CD14-positive monocyte (primary cell): ENCODE measurements at regions not wholly inside any gene's neighbourhood (a gene's known extent, or its start where the extent isn't known, plus 50 kb on each side); places are given as distances from the start of the nearest gene placed in this dataset.

ENCODE experiments used
- DNase-seq, 3 donors: peaks; one replicate each; pipeline ENCODE4 v3.0.0-alpha.2; 2011 to 2022
- H2AFZ ChIP-seq: 2 replicates; pipeline ENCODE4 v1.6.0; 2012; ENCODE audit warnings: mild to moderate bottlenecking, low read depth, low read length, inconsistent platforms; ENCODE audit not compliant: insufficient read depth, poor library complexity, severe bottlenecking
- H3K27ac ChIP-seq, 2 donors: 1 replicate in 1 of 2; 2 replicates in 1 of 2; pipeline ENCODE4 v1.5.1; 2012 to 2013; ENCODE audit warnings: low read length in 2 of 2, control low read depth in 1 of 2, inconsistent platforms in 1 of 2, low read depth in 1 of 2, mild to moderate bottlenecking in 1 of 2
- H3K27me3 ChIP-seq, 2 donors: one replicate each; pipeline versions ENCODE4 v1.6.0 to v1.6.1; 2011 to 2013; ENCODE audit warnings: low read length in 2 of 2; ENCODE audit not compliant: control insufficient read depth in 2 of 2, insufficient read depth in 2 of 2
- H3K36me3 ChIP-seq, 2 donors: replicated peaks in 1 of 2; 1 replicate in 1 of 2; 2 replicates in 1 of 2; pipeline versions ENCODE4 v1.5.1 to v1.6.1; 2012 to 2013; ENCODE audit warnings: low read length in 2 of 2, control low read depth in 1 of 2, inconsistent platforms in 1 of 2, mild to moderate bottlenecking in 1 of 2; ENCODE audit not compliant: insufficient read depth in 2 of 2, control insufficient read depth in 1 of 2
- H3K4me1 ChIP-seq, 2 donors: 1 replicate in 1 of 2; 2 replicates in 1 of 2; pipeline versions ENCODE4 v1.5.1 to v1.6.1; 2012 to 2013; ENCODE audit warnings: low read length in 2 of 2, control low read depth in 1 of 2, inconsistent platforms in 1 of 2, mild to moderate bottlenecking in 1 of 2, moderate library complexity in 1 of 2; ENCODE audit not compliant: insufficient read depth in 2 of 2, control insufficient read depth in 1 of 2
- H3K4me2 ChIP-seq: replicated peaks from 2 replicates; pipeline ENCODE3; 2012; ENCODE audit warnings: low read length, moderate library complexity, mild to moderate bottlenecking; ENCODE audit not compliant: poor library complexity, severe bottlenecking; ENCODE audit errors: extremely low read depth
- H3K4me3 ChIP-seq, 3 experiments: fragments of 200-600 bp in 1 of 3; sonication (generic) in 1 of 3; replicated peaks in 1 of 3; 1 replicate in 2 of 3; 2 replicates in 1 of 3; pipeline ENCODE4 v1.5.1; 2011 to 2013; ENCODE audit warnings: low read length in 3 of 3, mild to moderate bottlenecking in 3 of 3, control low read depth in 2 of 3, low read depth in 2 of 3, inconsistent platforms in 1 of 3, moderate library complexity in 1 of 3
- H3K79me2 ChIP-seq: 2 replicates; pipeline ENCODE4 v1.6.0; 2012; ENCODE audit warnings: mild to moderate bottlenecking, control low read depth, inconsistent platforms, low read length, moderate library complexity; ENCODE audit not compliant: insufficient read depth
- H3K9ac ChIP-seq: 2 replicates; pipeline ENCODE4 v1.6.0; 2017; ENCODE audit warnings: low read length, mild to moderate bottlenecking; ENCODE audit not compliant: insufficient read depth, poor library complexity, severe bottlenecking
- H3K9me3 ChIP-seq, 2 donors: replicated peaks in 1 of 2; 1 replicate in 1 of 2; 2 replicates in 1 of 2; pipeline versions ENCODE4 v1.5.1 to v1.6.1; 2012 to 2013; ENCODE audit warnings: low read length in 2 of 2, control low read depth in 1 of 2; ENCODE audit not compliant: control insufficient read depth in 1 of 2, insufficient read depth in 1 of 2
- H4K20me1 ChIP-seq: 2 replicates; pipeline ENCODE4 v1.6.0; 2012; ENCODE audit warnings: mild to moderate bottlenecking, low read length, control low read depth, moderate library complexity; ENCODE audit not compliant: insufficient read depth
- H3K27ac Mint-ChIP-seq, 7 donors: one replicate each; pipeline ENCODE4 v1.8.0; 2020; ENCODE audit warnings: mild to moderate bottlenecking in 7 of 7, mixed read lengths in 7 of 7, moderate library complexity in 6 of 7, inconsistent platforms in 2 of 7
- H3K27me3 Mint-ChIP-seq, 3 donors: one replicate each; pipeline ENCODE4 v1.8.0; 2021 to 2022; ENCODE audit warnings: low read depth in 3 of 3, mild to moderate bottlenecking in 3 of 3, mixed read lengths in 3 of 3, moderate library complexity in 3 of 3, inconsistent platforms in 1 of 3
- H3K36me3 Mint-ChIP-seq, 2 donors: one replicate each; pipeline ENCODE4 v1.8.0; 2020; ENCODE audit warnings: mixed read lengths in 2 of 2, inconsistent platforms in 1 of 2, mild to moderate bottlenecking in 1 of 2
- H3K4me1 Mint-ChIP-seq: one replicate; pipeline ENCODE4 v1.8.0; 2020; ENCODE audit warnings: mild to moderate bottlenecking, mixed read lengths
- H3K4me3 Mint-ChIP-seq, 2 donors: one replicate each; pipeline ENCODE4 v1.8.0; 2020; ENCODE audit warnings: mild to moderate bottlenecking in 2 of 2, mixed read lengths in 2 of 2, moderate library complexity in 1 of 2
- H3K9me3 Mint-ChIP-seq, 7 donors: one replicate each; pipeline ENCODE4 v1.8.0; 2020 to 2022; ENCODE audit warnings: mixed read lengths in 7 of 7, mild to moderate bottlenecking in 6 of 7, moderate library complexity in 6 of 7, inconsistent platforms in 2 of 7
- WGBS: methylation state at CpG from one replicate; pipeline ENCODE4 v1.1.5; 2013; ENCODE audit warnings: missing lambda C conversion rate; ENCODE audit not compliant: insufficient coverage; 5-methylcytosine and 5-hydroxymethylcytosine counted together
- intact Hi-C, 2 donors: fragments of 100-400 bp; cut with micrococcal nuclease; formaldehyde crosslinking; loops; one replicate each; pipeline versions ENCODE4 v1.15.0 to v1.15.1; 2023
- TF ChIP-seq, protein P1 (sequence below): fragments of 200-600 bp; IDR thresholded peaks from one replicate; pipeline ENCODE4 v1.8.0; 2022; ENCODE audit warnings: antibody characterized with exemption, mild to moderate bottlenecking

- intact Hi-C loops: no loop called here
- H3K4me3 Mint-ChIP-seq: no peak overlapping the region
- no peaks in the 10 kb centered on the region for H3K36me3 ChIP-seq
- DNase-seq: no peak
- no peak overlapping the region for H3K4me3 ChIP-seq
- peaks cover 0 to 2% (median 0%) of the 10 kb centered on the region in 3 donors for H3K27me3 Mint-ChIP-seq
- H3K4me1 Mint-ChIP-seq: no peaks in the 10 kb centered on the region
- no peak overlapping the region for H2AFZ ChIP-seq
- TF ChIP-seq, protein P1, sequence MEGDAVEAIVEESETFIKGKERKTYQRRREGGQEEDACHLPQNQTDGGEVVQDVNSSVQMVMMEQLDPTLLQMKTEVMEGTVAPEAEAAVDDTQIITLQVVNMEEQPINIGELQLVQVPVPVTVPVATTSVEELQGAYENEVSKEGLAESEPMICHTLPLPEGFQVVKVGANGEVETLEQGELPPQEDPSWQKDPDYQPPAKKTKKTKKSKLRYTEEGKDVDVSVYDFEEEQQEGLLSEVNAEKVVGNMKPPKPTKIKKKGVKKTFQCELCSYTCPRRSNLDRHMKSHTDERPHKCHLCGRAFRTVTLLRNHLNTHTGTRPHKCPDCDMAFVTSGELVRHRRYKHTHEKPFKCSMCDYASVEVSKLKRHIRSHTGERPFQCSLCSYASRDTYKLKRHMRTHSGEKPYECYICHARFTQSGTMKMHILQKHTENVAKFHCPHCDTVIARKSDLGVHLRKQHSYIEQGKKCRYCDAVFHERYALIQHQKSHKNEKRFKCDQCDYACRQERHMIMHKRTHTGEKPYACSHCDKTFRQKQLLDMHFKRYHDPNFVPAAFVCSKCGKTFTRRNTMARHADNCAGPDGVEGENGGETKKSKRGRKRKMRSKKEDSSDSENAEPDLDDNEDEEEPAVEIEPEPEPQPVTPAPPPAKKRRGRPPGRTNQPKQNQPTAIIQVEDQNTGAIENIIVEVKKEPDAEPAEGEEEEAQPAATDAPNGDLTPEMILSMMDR: no peak
- H3K9me3 ChIP-seq: no peaks in the 10 kb centered on the region
- H3K9me3 Mint-ChIP-seq: no peaks in the 10 kb centered on the region
- no peak overlapping the region for H3K27ac Mint-ChIP-seq
- no peak overlapping the region for H3K4me2 ChIP-seq
- H3K27me3 ChIP-seq: no peaks in the 10 kb centered on the region
- H3K27ac ChIP-seq: no peak overlapping the region
- no CpG with 5 or more reads among the region's 1 CpG for WGBS
- no peaks in the 10 kb centered on the region for H3K79me2 ChIP-seq
- no peaks in the 10 kb centered on the region for H4K20me1 ChIP-seq
- H3K9ac ChIP-seq: no peak overlapping the region
- no peaks in the 10 kb centered on the region for H3K4me1 ChIP-seq
- H3K36me3 Mint-ChIP-seq: no peaks in the 10 kb centered on the region
These were observed 548.0 kb downstream of the ARL4A start for GRCh38 chr7:13235436-13235835.

GRCh38 chr7:13236026-13236425, 548.6 kb downstream of the ARL4A start:
- H3K4me3 ChIP-seq: no peak overlapping the region
- no peaks in the 10 kb centered on the region for H3K4me1 Mint-ChIP-seq
- no peak overlapping the region for H3K9ac ChIP-seq
- H3K36me3 ChIP-seq: no peaks in the 10 kb centered on the region
- TF ChIP-seq, protein P1: no peak
- H3K36me3 Mint-ChIP-seq: no peaks in the 10 kb centered on the region
- H3K4me3 Mint-ChIP-seq: no peak overlapping the region
- WGBS: no CpG with 5 or more reads among the region's 1 CpG
- no peaks in the 10 kb centered on the region for H3K79me2 ChIP-seq
- no peaks in the 10 kb centered on the region for H4K20me1 ChIP-seq
- peaks cover 0 to 2% (median 0%) of the 10 kb centered on the region in 3 donors for H3K27me3 Mint-ChIP-seq
- H3K27me3 ChIP-seq: no peaks in the 10 kb centered on the region
- no peak overlapping the region for H3K4me2 ChIP-seq
- H3K27ac Mint-ChIP-seq: no peak overlapping the region
- no peak overlapping the region for H2AFZ ChIP-seq
- H3K9me3 ChIP-seq: no peaks in the 10 kb centered on the region
- no peaks in the 10 kb centered on the region for H3K4me1 ChIP-seq
- no peaks in the 10 kb centered on the region for H3K9me3 Mint-ChIP-seq
- no peak overlapping the region for H3K27ac ChIP-seq
- DNase-seq: no peak
- intact Hi-C loops: no loop called here
